Astrocyte (in vitro differentiated cells and primary cell): ENCODE measurements at regions not wholly inside any gene's neighbourhood (a gene's known extent, or its start where the extent isn't known, plus 50 kb on each side); places are given as distances from the start of the nearest gene placed in this dataset.

Experiments used
- DNase-seq: peaks from one replicate; pipeline ENCODE4 v3.0.0-alpha.2; 2010; ENCODE audit warnings: low read depth
- FAIRE-seq: peaks from 2 replicates; lab custom pipeline; 2011; peaks lifted over from hg19 to GRCh38; lab: Jason Lieb, UNC
- H2AFZ ChIP-seq: 2 replicates; pipeline ENCODE4 v1.6.0; 2012; ENCODE audit warnings: low read depth, low read length, inconsistent platforms
- H3K27ac ChIP-seq: 2 replicates; pipeline ENCODE4 v1.5.1; 2011; ENCODE audit warnings: low read depth, low read length, inconsistent platforms
- H3K27me3 ChIP-seq: 2 replicates; pipeline ENCODE4 v1.6.0; 2011; ENCODE audit warnings: low read length, inconsistent platforms; ENCODE audit not compliant: insufficient read depth
- H3K36me3 ChIP-seq: 2 replicates; pipeline ENCODE4 v1.5.1; 2011; ENCODE audit warnings: low read length, inconsistent platforms; ENCODE audit not compliant: insufficient read depth
- H3K4me1 ChIP-seq: 2 replicates; pipeline ENCODE4 v1.5.1; 2011; ENCODE audit warnings: low read length, inconsistent platforms; ENCODE audit not compliant: insufficient read depth
- H3K4me2 ChIP-seq: 2 replicates; pipeline ENCODE4 v1.6.0; 2012; ENCODE audit warnings: low read length, inconsistent platforms
- H3K4me3 ChIP-seq: 2 replicates; pipeline ENCODE4 v1.5.1; 2011; ENCODE audit warnings: low read depth, mild to moderate bottlenecking, low read length, inconsistent platforms; ENCODE audit not compliant: insufficient read depth
- H3K79me2 ChIP-seq: 2 replicates; pipeline ENCODE4 v1.6.0; 2012; ENCODE audit warnings: mild to moderate bottlenecking, low read length, inconsistent platforms; ENCODE audit not compliant: insufficient read depth
- H3K9ac ChIP-seq: 2 replicates; pipeline ENCODE4 v1.6.0; 2012; ENCODE audit warnings: mild to moderate bottlenecking, low read length, inconsistent platforms
- H3K9me3 ChIP-seq: 2 replicates; pipeline ENCODE4 v1.5.1; 2012; ENCODE audit warnings: low read depth, mild to moderate bottlenecking, low read length, inconsistent platforms; ENCODE audit not compliant: insufficient read depth
- H4K20me1 ChIP-seq: 2 replicates; pipeline ENCODE4 v1.6.0; 2012; ENCODE audit warnings: low read length, inconsistent platforms; ENCODE audit not compliant: insufficient read depth
- H3K27ac Mint-ChIP-seq: one replicate; pipeline ENCODE4 v1.8.0; 2021; ENCODE audit warnings: mild to moderate bottlenecking, mixed read lengths; ENCODE audit not compliant: unreplicated experiment
- H3K27me3 Mint-ChIP-seq: one replicate; pipeline ENCODE4 v1.8.0; 2021; ENCODE audit warnings: low read depth, mixed read lengths; ENCODE audit not compliant: unreplicated experiment
- H3K36me3 Mint-ChIP-seq: one replicate; pipeline ENCODE4 v1.8.0; 2021; ENCODE audit warnings: low read depth, mixed read lengths; ENCODE audit not compliant: unreplicated experiment
- H3K4me1 Mint-ChIP-seq: one replicate; pipeline ENCODE4 v1.8.0; 2021; ENCODE audit warnings: low read depth, mixed read lengths; ENCODE audit not compliant: unreplicated experiment
- H3K4me3 Mint-ChIP-seq: one replicate; pipeline ENCODE4 v1.8.0; 2021; ENCODE audit warnings: mild to moderate bottlenecking, moderate library complexity, mixed read lengths; ENCODE audit not compliant: unreplicated experiment
- H3K9me3 Mint-ChIP-seq: one replicate; pipeline ENCODE4 v1.8.0; 2021; ENCODE audit warnings: mild to moderate bottlenecking, mixed read lengths; ENCODE audit not compliant: unreplicated experiment
- EZH2 ChIP-seq: IDR thresholded peaks from 2 replicates; pipeline ENCODE4 v1.6.1; 2012; ENCODE audit warnings: mild to moderate bottlenecking, low read length, inconsistent platforms; ENCODE audit not compliant: insufficient read depth
- TF ChIP-seq, protein P1 (sequence below): IDR thresholded peaks from 2 replicates; pipeline ENCODE4 v1.5.1; 2011; ENCODE audit warnings: low read depth, mild to moderate bottlenecking, inconsistent platforms, low read length, moderate library complexity; ENCODE audit not compliant: insufficient read depth

DNA sequence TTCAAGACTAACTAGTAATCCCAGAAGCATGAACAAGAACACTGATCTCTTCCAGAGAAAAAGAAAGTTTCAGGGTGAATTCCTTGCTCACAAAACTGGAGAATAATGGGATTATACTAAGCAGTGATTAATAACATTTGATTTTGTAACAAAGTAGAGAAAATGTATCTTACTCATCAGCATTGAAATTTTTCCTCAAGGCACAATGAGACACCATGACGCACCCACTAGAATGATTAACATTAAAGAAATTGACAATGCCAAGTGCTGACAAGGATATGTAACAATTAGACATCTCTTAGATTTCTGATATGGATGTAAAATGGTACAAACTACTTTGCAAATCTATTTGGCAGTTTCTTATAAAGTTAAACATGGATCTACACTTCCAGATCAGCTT, 101.1 kb upstream of the EPHA4 start:
- no peak overlapping the region for H3K4me3 ChIP-seq
- H3K4me3 Mint-ChIP-seq = no peak overlapping the region
- DNase-seq = peak; percentile 49
- FAIRE-seq = no peak
- peaks cover 4% of the 10 kb centered on the region for H3K9me3 ChIP-seq
- no peaks in the 10 kb centered on the region for H3K4me1 Mint-ChIP-seq
- H3K79me2 ChIP-seq = no peaks in the 10 kb centered on the region
- H3K27ac ChIP-seq = no peak overlapping the region
- H3K36me3 ChIP-seq = no peaks in the 10 kb centered on the region
- no peaks in the 10 kb centered on the region for H4K20me1 ChIP-seq
- H3K27ac Mint-ChIP-seq = no peak overlapping the region
- H2AFZ ChIP-seq = no peak overlapping the region
- no peaks in the 10 kb centered on the region for H3K27me3 ChIP-seq
- H3K9ac ChIP-seq = no peak overlapping the region
- H3K27me3 Mint-ChIP-seq = peaks cover under 1% of the 10 kb centered on the region
- H3K9me3 Mint-ChIP-seq = peaks cover under 1% of the 10 kb centered on the region
- TF ChIP-seq, protein P1, sequence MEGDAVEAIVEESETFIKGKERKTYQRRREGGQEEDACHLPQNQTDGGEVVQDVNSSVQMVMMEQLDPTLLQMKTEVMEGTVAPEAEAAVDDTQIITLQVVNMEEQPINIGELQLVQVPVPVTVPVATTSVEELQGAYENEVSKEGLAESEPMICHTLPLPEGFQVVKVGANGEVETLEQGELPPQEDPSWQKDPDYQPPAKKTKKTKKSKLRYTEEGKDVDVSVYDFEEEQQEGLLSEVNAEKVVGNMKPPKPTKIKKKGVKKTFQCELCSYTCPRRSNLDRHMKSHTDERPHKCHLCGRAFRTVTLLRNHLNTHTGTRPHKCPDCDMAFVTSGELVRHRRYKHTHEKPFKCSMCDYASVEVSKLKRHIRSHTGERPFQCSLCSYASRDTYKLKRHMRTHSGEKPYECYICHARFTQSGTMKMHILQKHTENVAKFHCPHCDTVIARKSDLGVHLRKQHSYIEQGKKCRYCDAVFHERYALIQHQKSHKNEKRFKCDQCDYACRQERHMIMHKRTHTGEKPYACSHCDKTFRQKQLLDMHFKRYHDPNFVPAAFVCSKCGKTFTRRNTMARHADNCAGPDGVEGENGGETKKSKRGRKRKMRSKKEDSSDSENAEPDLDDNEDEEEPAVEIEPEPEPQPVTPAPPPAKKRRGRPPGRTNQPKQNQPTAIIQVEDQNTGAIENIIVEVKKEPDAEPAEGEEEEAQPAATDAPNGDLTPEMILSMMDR = no peak
- no peak for TF ChIP-seq EZH2
- H3K4me2 ChIP-seq = no peak overlapping the region
- no peaks in the 10 kb centered on the region for H3K36me3 Mint-ChIP-seq
- no peaks in the 10 kb centered on the region for H3K4me1 ChIP-seq

DNA sequence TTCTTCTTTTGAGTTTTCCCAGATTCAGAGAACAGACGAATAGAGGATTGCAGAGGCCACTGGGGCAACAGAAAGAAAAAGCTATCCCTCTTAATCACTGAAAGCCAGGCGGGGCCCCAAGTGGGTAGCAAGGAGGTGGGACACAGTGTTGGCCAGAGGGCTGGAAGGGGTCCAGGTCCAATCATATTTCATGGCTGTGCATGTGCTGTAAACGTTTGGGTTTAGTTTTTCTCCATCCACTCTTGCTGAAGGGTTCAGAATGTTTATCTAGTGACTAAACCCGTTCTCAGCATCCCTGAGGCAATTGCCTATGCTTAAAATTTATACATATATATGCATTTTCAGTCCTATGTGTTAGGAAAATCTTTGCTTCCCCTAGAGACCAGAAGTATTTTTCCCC, 99.4 kb upstream of the EPHA4 start:
- FAIRE-seq (no peak), DNase-seq (peak; percentile 49)
- H3K4me2 ChIP-seq = no peak overlapping the region
- no peak overlapping the region for H2AFZ ChIP-seq
- no peak overlapping the region for H3K4me3 ChIP-seq
- H3K4me1 Mint-ChIP-seq = no peaks in the 10 kb centered on the region
- no peaks in the 10 kb centered on the region for H3K36me3 Mint-ChIP-seq
- H4K20me1 ChIP-seq = no peaks in the 10 kb centered on the region
- no peaks in the 10 kb centered on the region for H3K36me3 ChIP-seq
- H3K27ac ChIP-seq = no peak overlapping the region
- H3K27ac Mint-ChIP-seq = no peak overlapping the region
- no peaks in the 10 kb centered on the region for H3K27me3 ChIP-seq
- peaks cover 4% of the 10 kb centered on the region for H3K9me3 ChIP-seq
- no peak overlapping the region for H3K4me3 Mint-ChIP-seq
- no peaks in the 10 kb centered on the region for H3K79me2 ChIP-seq
- H3K27me3 Mint-ChIP-seq = no peaks in the 10 kb centered on the region
- no peaks in the 10 kb centered on the region for H3K4me1 ChIP-seq
- H3K9ac ChIP-seq = no peak overlapping the region
- no peaks in the 10 kb centered on the region for H3K9me3 Mint-ChIP-seq
- TF ChIP-seq, protein P1 = no peak
- no peak for TF ChIP-seq EZH2

- H2AFZ ChIP-seq = no peak overlapping the region
- DNase-seq = no peak
Measured at GRCh38 chr2:221662689-221663391, 90.7 kb upstream of the EPHA4 start.

More at GRCh38 chr2:221662689-221663391, 90.7 kb upstream of the EPHA4 start:
- Histone ChIP-seq H3K27me3 (no peaks in the 10 kb centered on the region), H3K4me1 (no peaks in the 10 kb centered on the region), H3K27ac (no peak overlapping the region), H3K4me2 (no peak overlapping the region), H3K79me2 (no peaks in the 10 kb centered on the region), H3K4me3 (no peak overlapping the region), H3K9me3 (no peaks in the 10 kb centered on the region), H3K9ac (no peak overlapping the region), H3K36me3 (no peaks in the 10 kb centered on the region), H4K20me1 (no peaks in the 10 kb centered on the region)
- no peak for FAIRE-seq
- no peaks in the 10 kb centered on the region for H3K4me1 Mint-ChIP-seq
- peaks cover 6% of the 10 kb centered on the region for H3K9me3 Mint-ChIP-seq
- H3K36me3 Mint-ChIP-seq = no peaks in the 10 kb centered on the region
- no peak overlapping the region for H3K27ac Mint-ChIP-seq
- H3K4me3 Mint-ChIP-seq = no peak overlapping the region
- peaks cover 1% of the 10 kb centered on the region for H3K27me3 Mint-ChIP-seq
- TF ChIP-seq, protein P1 = no peak
- TF ChIP-seq EZH2 = no peak
